GM21367 (cell line): ENCODE measurements at regions not wholly inside any gene's neighbourhood (a gene's known extent, or its start where the extent isn't known, plus 50 kb on each side); places are given as distances from the start of the nearest gene placed in this dataset.

ENCODE experiments used
- ATAC-seq: cut with Tn5 transposase; IDR thresholded peaks from one replicate; pipeline ENCODE4 v1.9.1; 2021; ENCODE audit not compliant: unreplicated experiment

GRCh38 chr6:19761121-19761520 is 76.0 kb upstream of the ID4 start:
- no peak for ATAC-seq

GRCh38 chr6:19771753-19772336 is 65.3 kb upstream of the ID4 start:
- no peak for ATAC-seq

GRCh38 chr6:19772891-19773290 is 64.3 kb upstream of the ID4 start:
- ATAC-seq: no peak

- no peak for ATAC-seq
Observed at GRCh38 chr6:19781269-19781668, 55.9 kb upstream of the ID4 start.

- no peak for ATAC-seq
Observed at GRCh38 chr6:19782588-19782987, 54.6 kb upstream of the ID4 start.
